ENCODE measurements at regions not wholly inside any gene's neighbourhood (a gene's known extent, or its start where the extent isn't known, plus 50 kb on each side); places are given as distances from the start of the nearest gene placed in this dataset.

DNA sequence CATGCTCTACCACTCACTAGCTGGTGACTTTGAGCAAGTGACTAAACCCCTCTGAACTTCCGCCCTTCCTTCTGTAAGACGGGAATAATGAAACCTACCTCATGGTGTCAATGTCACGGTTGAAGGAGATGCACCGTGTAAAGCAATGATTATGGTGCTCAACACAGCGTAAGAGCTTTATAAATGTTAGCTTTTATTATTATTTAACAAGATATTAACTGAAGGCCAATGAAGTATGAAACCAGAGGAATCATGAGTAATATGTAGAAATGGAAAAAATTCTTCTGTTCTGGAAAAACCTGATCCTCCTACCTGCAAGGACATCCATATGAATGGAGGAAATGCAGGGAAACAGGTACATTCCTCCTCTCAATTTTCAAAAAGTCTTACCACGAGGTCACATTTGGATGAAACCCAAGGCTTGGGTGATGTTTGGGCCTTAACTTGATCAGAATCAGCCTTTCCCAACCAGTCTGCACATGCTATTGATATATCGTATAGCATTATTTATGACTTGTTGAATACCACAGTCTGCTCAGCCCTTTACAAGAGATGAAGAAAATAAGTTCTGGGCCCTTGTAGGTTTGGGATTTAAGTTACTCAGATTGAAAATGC is 166.8 kb upstream of the TBX3 start:
- TF ChIP-seq CTCF (conservative IDR thresholded peaks at IDR 0.05; ENCODE audit: low read length) (no peak), EZH2phosphoT487 (IDR thresholded peaks at IDR 0.05; ENCODE audit: borderline replicate concordance) (no peak)

Measured in Loucy (cell line).